GM12891 (cell line): ENCODE measurements at regions not wholly inside any gene's neighbourhood (a gene's known extent, or its start where the extent isn't known, plus 50 kb on each side); places are given as distances from the start of the nearest gene placed in this dataset.

Experiments used
- DNase-seq: peaks from one replicate; pipeline ENCODE4 v3.0.0; 2011; ENCODE audit warnings: low spot score; ENCODE audit not compliant: insufficient read length
- FAIRE-seq: peaks from 2 replicates; lab custom pipeline; 2011; peaks lifted over from hg19 to GRCh38; lab: Jason Lieb, UNC
- PAX5 ChIP-seq: IDR thresholded peaks from 2 replicates; pipeline ENCODE4 v1.6.1; 2011; ENCODE audit warnings: low read length, moderate library complexity, mild to moderate bottlenecking; ENCODE audit not compliant: insufficient read depth, severe bottlenecking
- POLR2A ChIP-seq: IDR thresholded peaks from 2 replicates; pipeline ENCODE4 v1.6.1; 2011; ENCODE audit warnings: low read depth, low read length, control low read depth
- POLR2AphosphoS5 ChIP-seq: IDR thresholded peaks from 2 replicates; pipeline ENCODE4 v1.6.1; 2011; ENCODE audit warnings: low read depth, low read length, control low read depth
- POU2F2 ChIP-seq: IDR thresholded peaks from 2 replicates; pipeline ENCODE4 v1.6.1; 2011; ENCODE audit warnings: low read depth, mild to moderate bottlenecking, control low read depth, low read length, moderate library complexity
- SPI1 ChIP-seq: IDR thresholded peaks from 2 replicates; pipeline ENCODE4 v1.6.1; 2011; ENCODE audit warnings: low read depth, low read length, control low read depth
- TAF1 ChIP-seq: IDR thresholded peaks from 2 replicates; pipeline ENCODE4 v1.6.1; 2011; ENCODE audit warnings: low read depth, low read length, control low read depth

GRCh38 chr1:239854922-239855321 is 236.8 kb upstream of the FMN2 start:
- FAIRE-seq (no peak), DNase-seq (no peak)
- TF ChIP-seq POLR2A (no peak), POU2F2 (no peak), POLR2AphosphoS5 (no peak), PAX5 (no peak), TAF1 (no peak), SPI1 (no peak)

- DNase-seq (no peak), FAIRE-seq (no peak)
- TF ChIP-seq TAF1 (no peak), POLR2AphosphoS5 (no peak), PAX5 (no peak), POLR2A (no peak), SPI1 (no peak), POU2F2 (no peak)
Measured at GRCh38 chr1:239856067-239856466, 235.6 kb upstream of the FMN2 start.

- TF ChIP-seq TAF1, result no peak
- TF ChIP-seq SPI1, result no peak
- no peak for TF ChIP-seq PAX5
- no peak for TF ChIP-seq POU2F2
- no peak for TF ChIP-seq POLR2AphosphoS5
- TF ChIP-seq POLR2A, result no peak
- FAIRE-seq (no peak), DNase-seq (no peak)
Measured at GRCh38 chr1:239856924-239857323, 234.8 kb upstream of the FMN2 start.

- no peak for DNase-seq
- TF ChIP-seq POU2F2, result no peak
- no peak for TF ChIP-seq SPI1
- TF ChIP-seq POLR2AphosphoS5, result no peak
- no peak for TF ChIP-seq TAF1
- TF ChIP-seq POLR2A, result no peak
- no peak for TF ChIP-seq PAX5
- no peak for FAIRE-seq
Measured at GRCh38 chr1:239858057-239858456, 233.6 kb upstream of the FMN2 start.

GRCh38 chr1:239858529-239858928 is 233.2 kb upstream of the FMN2 start:
- FAIRE-seq, result no peak
- TF ChIP-seq TAF1 (no peak), POU2F2 (no peak), POLR2AphosphoS5 (no peak), PAX5 (no peak), SPI1 (no peak), POLR2A (no peak)
- no peak for DNase-seq

GRCh38 chr1:239861985-239862384 is 229.7 kb upstream of the FMN2 start:
- no peak for DNase-seq
- TF ChIP-seq SPI1 (no peak), PAX5 (no peak), TAF1 (no peak), POLR2AphosphoS5 (no peak), POLR2A (no peak), POU2F2 (no peak)
- no peak for FAIRE-seq

- FAIRE-seq, result no peak
- no peak for DNase-seq
- TF ChIP-seq POU2F2, result no peak
- no peak for TF ChIP-seq PAX5
- TF ChIP-seq TAF1, result no peak
- no peak for TF ChIP-seq SPI1
- TF ChIP-seq POLR2AphosphoS5, result no peak
- TF ChIP-seq POLR2A, result no peak
Measured at GRCh38 chr1:239868058-239868832, 223.4 kb upstream of the FMN2 start.

- FAIRE-seq, result no peak
- TF ChIP-seq TAF1, result no peak
- no peak for TF ChIP-seq PAX5
- no peak for TF ChIP-seq POLR2A
- no peak for TF ChIP-seq POU2F2
- TF ChIP-seq POLR2AphosphoS5, result no peak
- no peak for TF ChIP-seq SPI1
- no peak for DNase-seq
Measured at GRCh38 chr1:239870194-239870593, 221.5 kb upstream of the FMN2 start.

GRCh38 chr1:239872626-239873025 is 219.1 kb upstream of the FMN2 start:
- no peak for DNase-seq
- TF ChIP-seq POLR2AphosphoS5 (no peak), POU2F2 (no peak), POLR2A (no peak), PAX5 (no peak), SPI1 (no peak), TAF1 (no peak)
- FAIRE-seq, result no peak

GRCh38 chr1:239874831-239875230 is 216.9 kb upstream of the FMN2 start:
- no peak for DNase-seq
- no peak for TF ChIP-seq PAX5
- no peak for TF ChIP-seq SPI1
- TF ChIP-seq POLR2AphosphoS5, result no peak
- no peak for TF ChIP-seq TAF1
- TF ChIP-seq POU2F2, result no peak
- TF ChIP-seq POLR2A, result no peak
- FAIRE-seq, result no peak
